Common myeloid progenitor, CD34-positive (primary cell): ENCODE measurements at regions not wholly inside any gene's neighbourhood (a gene's known extent, or its start where the extent isn't known, plus 50 kb on each side); places are given as distances from the start of the nearest gene placed in this dataset.

Experiments
- CTCF ChIA-PET: fragments of 350-600 bp; sonication (Branson Sonifier 250); formaldehyde crosslinking; loops from one replicate; lab custom pipeline; 2021; ENCODE audit warnings: antibody characterized with exemption; lab: Charles Lee
- POLR2A ChIA-PET: fragments of 350-600 bp; sonication (Branson Sonifier 250); formaldehyde crosslinking; loops from one replicate; lab custom pipeline; 2021; ENCODE audit warnings: antibody characterized with exemption; lab: Charles Lee
- DNase-seq, 3 donors: peaks; one replicate each; pipeline versions ENCODE4 v3.0.0 to v3.0.0-alpha.2; 2013
- H3K27ac ChIP-seq, 2 experiments: 1 replicate in 1 of 2; 2 replicates in 1 of 2; pipeline ENCODE4 v1.7.0; 2013; ENCODE audit warnings: inconsistent platforms in 2 of 2, low read length in 2 of 2, mild to moderate bottlenecking in 2 of 2, low read depth in 1 of 2, moderate library complexity in 1 of 2; ENCODE audit not compliant: severe bottlenecking in 2 of 2, insufficient read depth in 1 of 2, poor library complexity in 1 of 2
- H3K27me3 ChIP-seq, 5 experiments: replicated peaks in 2 of 5; 1 replicate in 3 of 5; 2 replicates in 2 of 5; pipeline versions ENCODE4 v1.6.1 to v1.7.0; 2013; ENCODE audit warnings: low read length in 4 of 5, mild to moderate bottlenecking in 2 of 5, moderate library complexity in 2 of 5, inconsistent platforms in 1 of 5; ENCODE audit not compliant: insufficient read depth in 5 of 5, control insufficient read depth in 4 of 5
- H3K36me3 ChIP-seq, 4 experiments: 1 replicate in 2 of 4; 2 replicates in 2 of 4; pipeline versions ENCODE4 v1.6.1 to v1.7.0; 2013; ENCODE audit warnings: low read length in 3 of 4, control low read depth in 1 of 4, mild to moderate bottlenecking in 1 of 4; ENCODE audit not compliant: control insufficient read depth in 4 of 4, insufficient read depth in 4 of 4
- H3K4me1 ChIP-seq, 4 experiments: 1 replicate in 3 of 4; 2 replicates in 1 of 4; pipeline versions ENCODE4 v1.6.1 to v1.7.1; 2013; ENCODE audit warnings: low read length in 3 of 4, mild to moderate bottlenecking in 3 of 4, control low read depth in 1 of 4, inconsistent platforms in 1 of 4, moderate library complexity in 1 of 4; ENCODE audit not compliant: control insufficient read depth in 4 of 4, insufficient read depth in 4 of 4; ENCODE audit errors: control extremely low read depth in 1 of 4
- H3K4me3 ChIP-seq, 7 experiments: 1 replicate in 4 of 7; 2 replicates in 3 of 7; pipeline versions ENCODE4 v1.5.1 to v1.7.0; 2013; ENCODE audit warnings: mild to moderate bottlenecking in 7 of 7, low read length in 6 of 7, moderate library complexity in 6 of 7, inconsistent platforms in 2 of 7, low read depth in 2 of 7, control low read depth in 1 of 7; ENCODE audit not compliant: insufficient read depth in 4 of 7, control insufficient read depth in 1 of 7; ENCODE audit errors: extremely low read depth in 1 of 7
- H3K9me3 ChIP-seq, 5 experiments: 1 replicate in 4 of 5; 2 replicates in 1 of 5; pipeline versions ENCODE4 v1.6.1 to v1.7.1; 2013; ENCODE audit warnings: low read length in 4 of 5, mild to moderate bottlenecking in 2 of 5, inconsistent platforms in 1 of 5, low read depth in 1 of 5, moderate library complexity in 1 of 5; ENCODE audit not compliant: control insufficient read depth in 4 of 5, insufficient read depth in 2 of 5; ENCODE audit errors: control extremely low read depth in 1 of 5
- WGBS: methylation state at CpG from one replicate; pipeline ENCODE4 v1.1.5; 2013; ENCODE audit not compliant: insufficient coverage; 5-methylcytosine and 5-hydroxymethylcytosine counted together

DNA sequence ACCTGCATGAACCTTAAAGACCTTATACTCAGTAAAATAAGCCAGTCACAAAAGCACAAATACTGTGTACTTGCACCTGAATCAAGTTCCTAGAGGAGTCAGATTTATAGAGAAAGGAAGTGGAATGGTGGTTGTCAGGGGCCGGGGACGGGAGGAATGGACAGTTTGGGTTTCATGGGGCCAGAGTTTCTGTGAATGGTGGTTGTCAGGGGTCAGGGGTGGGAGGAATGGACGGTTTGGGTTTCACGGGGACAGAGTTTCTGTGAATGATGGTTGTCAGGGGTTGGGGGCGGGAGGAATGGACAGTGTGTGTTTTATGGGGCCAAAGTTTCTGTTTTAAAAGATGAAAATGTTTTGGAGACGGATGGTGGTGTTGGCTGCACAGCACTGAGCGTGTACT is 260.0 kb upstream of the MKI67 start:
- WGBS, result 85% methylated on average over 7 of the region's 7 CpGs
- Histone ChIP-seq H3K4me1 (no peaks in the 10 kb centered on the region), H3K27ac (no peak overlapping the region), H3K4me3 (no peak overlapping the region), H3K27me3 (peaks cover 0 to 24% (median 0%) of the 10 kb centered on the region in 5 experiments), H3K36me3 (no peaks in the 10 kb centered on the region), H3K9me3 (no peaks in the 10 kb centered on the region)
- ChIA-PET POLR2A (no interaction called here), CTCF (no interaction called here)
- no peak for DNase-seq

GRCh38 chr10:128386816-128387604 is 260.8 kb upstream of the MKI67 start:
- peaks cover 0 to 24% (median 0%) of the 10 kb centered on the region in 5 experiments for H3K27me3 ChIP-seq
- 93% methylated on average over 24 of the region's 24 CpGs for WGBS
- DNase-seq, result no peak
- H3K9me3 ChIP-seq, result no peaks in the 10 kb centered on the region
- CTCF ChIA-PET, result no interaction called here
- no peaks in the 10 kb centered on the region for H3K4me1 ChIP-seq
- H3K4me3 ChIP-seq, result no peak overlapping the region
- POLR2A ChIA-PET, result no interaction called here
- no peaks in the 10 kb centered on the region for H3K36me3 ChIP-seq
- H3K27ac ChIP-seq, result no peak overlapping the region

DNA sequence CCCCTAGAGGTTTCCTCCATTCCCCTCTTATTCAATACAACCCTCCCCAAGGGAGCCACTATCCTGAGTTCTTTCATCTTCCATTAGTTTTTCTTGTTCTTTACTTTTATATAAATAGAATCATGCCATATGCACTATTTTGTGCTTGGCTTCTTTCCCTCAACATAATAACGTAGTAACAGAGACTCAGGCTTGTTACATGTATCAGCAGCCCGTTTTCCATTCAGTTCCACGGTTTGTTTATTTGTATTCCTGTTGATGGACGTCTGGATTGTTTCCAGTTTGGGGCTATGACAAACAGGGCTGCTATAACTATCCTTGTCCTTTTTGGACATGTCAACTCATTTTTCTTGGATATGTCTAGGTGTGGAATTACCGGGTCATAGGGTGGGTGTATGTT is 264.4 kb upstream of the MKI67 start:
- WGBS, result 73% methylated on average over 2 of the region's 5 CpGs
- no peak for DNase-seq
- CTCF ChIA-PET, result no interaction called here
- Histone ChIP-seq H3K27ac (no peak overlapping the region), H3K4me1 (no peaks in the 10 kb centered on the region), H3K4me3 (no peak overlapping the region), H3K36me3 (no peaks in the 10 kb centered on the region), H3K27me3 (peaks cover 0 to 20% (median 2%) of the 10 kb centered on the region in 5 experiments), H3K9me3 (no peaks in the 10 kb centered on the region)
- POLR2A ChIA-PET, result no interaction called here

DNA sequence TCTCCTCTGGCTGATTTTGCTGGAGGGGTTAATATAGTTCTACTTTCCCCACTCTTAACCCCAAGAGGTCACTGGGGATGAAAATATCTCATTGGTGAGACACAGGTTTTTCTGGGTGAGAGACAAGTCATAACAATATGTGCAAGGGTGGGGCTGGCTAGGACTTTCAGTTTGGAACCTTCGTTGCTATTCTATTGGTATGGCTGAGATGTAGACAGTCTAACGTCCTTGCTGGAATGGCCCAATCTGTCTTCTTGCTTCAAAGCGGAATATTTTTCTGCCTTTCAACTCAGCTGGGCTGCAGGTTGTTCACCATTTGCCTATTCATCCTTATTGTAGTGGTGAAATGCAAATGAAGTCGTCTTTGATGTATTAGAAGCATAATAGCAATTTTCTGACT is 267.3 kb upstream of the MKI67 start:
- H3K36me3 ChIP-seq, result no peaks in the 10 kb centered on the region
- no peak overlapping the region for H3K27ac ChIP-seq
- H3K4me1 ChIP-seq, result no peaks in the 10 kb centered on the region
- DNase-seq, result no peak
- WGBS, result 93% methylated on average over 3 of the region's 4 CpGs
- ChIA-PET CTCF (interaction anchor here (1.2 kb wide), 1 partner anchor 13 kb away, joined by 3 read pairs; no protein-coding TSS in a partner anchor), POLR2A (no interaction called here)
- no peaks in the 10 kb centered on the region for H3K9me3 ChIP-seq
- no peak overlapping the region for H3K4me3 ChIP-seq
- H3K27me3 ChIP-seq, result peaks cover 0 to 13% (median 0%) of the 10 kb centered on the region in 5 experiments

DNA sequence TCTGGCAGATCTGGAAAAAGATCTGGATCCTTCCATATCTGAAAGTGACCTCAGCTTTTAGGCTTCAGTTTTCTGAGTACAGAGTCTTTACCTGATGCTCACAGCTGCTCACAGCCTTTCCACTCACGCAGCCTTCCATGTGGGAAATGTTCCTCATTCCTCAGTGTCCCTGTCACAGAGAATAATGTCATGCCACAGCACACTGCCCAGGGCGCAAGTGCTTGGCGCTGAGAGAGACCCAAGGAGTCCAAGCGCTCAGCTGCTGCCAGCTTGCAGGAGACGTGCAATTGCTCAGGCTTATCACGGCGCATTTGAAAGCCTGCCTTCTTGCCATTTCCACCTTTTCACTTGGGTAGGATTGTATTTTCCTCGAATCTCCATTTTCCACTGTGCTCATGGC is 271.9 kb upstream of the MKI67 start:
- H3K4me1 ChIP-seq, result no peaks in the 10 kb centered on the region
- peaks cover 0 to 11% (median 0%) of the 10 kb centered on the region in 5 experiments for H3K9me3 ChIP-seq
- ChIA-PET CTCF (no interaction called here), POLR2A (no interaction called here)
- H3K27ac ChIP-seq, result no peak overlapping the region
- no peak overlapping the region for H3K4me3 ChIP-seq
- DNase-seq, result no peak
- 95% methylated on average over 8 of the region's 8 CpGs for WGBS
- no peaks in the 10 kb centered on the region for H3K36me3 ChIP-seq
- peaks cover 0 to 7% (median 0%) of the 10 kb centered on the region in 5 experiments for H3K27me3 ChIP-seq

- WGBS, result no CpG with 5 or more reads among the region's 1 CpG
- H3K27ac ChIP-seq, result no peak overlapping the region
- H3K27me3 ChIP-seq, result peaks cover 0 to 5% (median 0%) of the 10 kb centered on the region in 5 experiments
- no peaks in the 10 kb centered on the region for H3K4me1 ChIP-seq
- no peaks in the 10 kb centered on the region for H3K36me3 ChIP-seq
- CTCF ChIA-PET, result no interaction called here
- POLR2A ChIA-PET, result no interaction called here
- no peak overlapping the region for H3K4me3 ChIP-seq
- no peak for DNase-seq
- peaks cover 0 to 11% (median 0%) of the 10 kb centered on the region in 5 experiments for H3K9me3 ChIP-seq
Observed at GRCh38 chr10:128398999-128399398, 272.8 kb upstream of the MKI67 start.

GRCh38 chr10:128400564-128400963 is 274.3 kb upstream of the MKI67 start:
- DNase-seq, result no peak
- Histone ChIP-seq H3K4me3 (no peak overlapping the region), H3K9me3 (peaks cover 0 to 11% (median 0%) of the 10 kb centered on the region in 5 experiments), H3K27ac (no peak overlapping the region), H3K27me3 (peaks cover 0 to 9% (median 4%) of the 10 kb centered on the region in 5 experiments), H3K36me3 (no peaks in the 10 kb centered on the region), H3K4me1 (no peaks in the 10 kb centered on the region)
- POLR2A ChIA-PET, result no interaction called here
- CTCF ChIA-PET, result no interaction called here
- 96% methylated on average over 3 of the region's 8 CpGs for WGBS
